Left ventricle myocardium inferior (tissue), 1 donor: ENCODE measurements at regions not wholly inside any gene's neighbourhood (a gene's known extent, or its start where the extent isn't known, plus 50 kb on each side); places are given as distances from the start of the nearest gene placed in this dataset.
"Not testable (repeated sequence)": the region's sequence is repeated elsewhere in the genome, so short reads cannot be mapped to it uniquely, and the experiment has no call there.

Experiments
- DNase-seq: peaks from one replicate; pipeline ENCODE4 v3.0.0-alpha.2; 2020
- H3K27ac ChIP-seq: fragments of 200-600 bp; replicated peaks from 2 replicates; pipeline ENCODE4 v1.8.0; 2021
- H3K27me3 ChIP-seq: fragments of 200-600 bp; 2 replicates; pipeline ENCODE4 v1.8.0; 2021; ENCODE audit warnings: low read depth
- H3K36me3 ChIP-seq: fragments of 200-600 bp; 2 replicates; pipeline ENCODE4 v1.8.0; 2021
- H3K4me1 ChIP-seq: fragments of 200-600 bp; 2 replicates; pipeline ENCODE4 v1.8.0; 2021
- H3K4me3 ChIP-seq: fragments of 200-600 bp; 2 replicates; pipeline ENCODE4 v1.8.0; 2021; ENCODE audit warnings: mild to moderate bottlenecking, moderate library complexity
- H3K9me3 ChIP-seq: fragments of 200-600 bp; replicated peaks from 2 replicates; pipeline ENCODE4 v1.8.0; 2021
- CTCF ChIP-seq: fragments of 200-600 bp; IDR thresholded peaks from 2 replicates; pipeline ENCODE4 v1.8.0; 2021; ENCODE audit warnings: antibody characterized with exemption, mild to moderate bottlenecking, borderline replicate concordance
- intact Hi-C: fragments of 100-400 bp; cut with micrococcal nuclease; formaldehyde crosslinking; loops from one replicate; pipeline ENCODE4 v1.11.0; 2022
- donor health status: DM: no; HTN: yes; CAD: no; lungs with severe emphysema.

GRCh38 chr12:72982356-72982755 lies 710.2 kb downstream of the TRHDE start:
- intact Hi-C loops, result no loop called here
- no peaks in the 10 kb centered on the region for H3K36me3 ChIP-seq
- H3K4me3 ChIP-seq, result no peak overlapping the region
- no peaks in the 10 kb centered on the region for H3K27me3 ChIP-seq
- no peaks in the 10 kb centered on the region for H3K9me3 ChIP-seq
- no peaks in the 10 kb centered on the region for H3K4me1 ChIP-seq
- no peak for DNase-seq
- no peak for TF ChIP-seq CTCF
- no peak overlapping the region for H3K27ac ChIP-seq

DNA sequence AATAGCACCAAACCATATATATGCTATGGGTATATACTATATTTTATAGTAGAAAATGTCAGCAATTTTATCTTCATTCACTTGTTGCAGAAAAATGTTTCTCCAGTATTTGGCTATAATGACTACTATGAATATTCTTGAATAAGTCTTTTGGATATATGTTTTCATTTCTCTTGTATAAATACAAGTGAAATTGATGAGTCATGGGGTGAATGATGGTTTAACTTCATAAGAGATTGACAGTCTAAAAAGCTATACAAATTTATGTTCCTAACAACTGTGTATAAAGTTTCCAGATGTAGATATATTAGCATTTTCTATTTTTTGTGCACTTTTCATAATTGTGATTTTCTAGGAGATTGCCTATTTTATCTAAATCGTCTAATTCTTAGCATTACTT lies 714.8 kb downstream of the TRHDE start:
- no peaks in the 10 kb centered on the region for H3K27me3 ChIP-seq
- no peaks in the 10 kb centered on the region for H3K4me1 ChIP-seq
- intact Hi-C loops, result no loop called here
- no peaks in the 10 kb centered on the region for H3K9me3 ChIP-seq
- no peak for TF ChIP-seq CTCF
- H3K36me3 ChIP-seq, result no peaks in the 10 kb centered on the region
- DNase-seq, result no peak
- no peak overlapping the region for H3K27ac ChIP-seq
- no peak overlapping the region for H3K4me3 ChIP-seq

- no peak for TF ChIP-seq CTCF
- Histone ChIP-seq H3K27me3 (no peaks in the 10 kb centered on the region), H3K4me1 (no peaks in the 10 kb centered on the region), H3K4me3 (no peak overlapping the region), H3K27ac (no peak overlapping the region), H3K36me3 (no peaks in the 10 kb centered on the region), H3K9me3 (no peaks in the 10 kb centered on the region)
- DNase-seq, result no peak
- intact Hi-C loops, result no loop called here
These were observed 717.3 kb downstream of the TRHDE start for GRCh38 chr12:72989458-72989947.

DNA sequence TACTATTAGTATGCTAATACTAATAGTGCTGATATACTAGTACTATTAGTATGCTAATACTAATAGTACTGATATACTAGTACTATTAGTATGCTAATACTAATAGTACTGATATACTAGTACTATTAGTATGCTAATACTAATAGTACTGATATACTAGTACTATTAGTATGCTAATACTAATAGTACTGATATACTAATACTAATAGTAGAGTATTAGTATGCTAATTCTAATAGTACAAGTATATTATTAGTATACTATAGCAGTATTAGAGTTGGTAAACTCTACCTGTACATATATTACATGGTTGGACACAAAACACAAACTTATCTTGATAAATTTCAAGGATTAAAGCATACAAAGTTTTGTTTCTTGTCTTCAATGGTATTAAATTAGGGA lies 722.9 kb downstream of the TRHDE start:
- H3K4me1 ChIP-seq, H3K27me3 ChIP-seq, H3K27ac ChIP-seq, DNase-seq, intact Hi-C loops, H3K36me3 ChIP-seq, H3K9me3 ChIP-seq, H3K4me3 ChIP-seq: not testable (repeated sequence)

DNA sequence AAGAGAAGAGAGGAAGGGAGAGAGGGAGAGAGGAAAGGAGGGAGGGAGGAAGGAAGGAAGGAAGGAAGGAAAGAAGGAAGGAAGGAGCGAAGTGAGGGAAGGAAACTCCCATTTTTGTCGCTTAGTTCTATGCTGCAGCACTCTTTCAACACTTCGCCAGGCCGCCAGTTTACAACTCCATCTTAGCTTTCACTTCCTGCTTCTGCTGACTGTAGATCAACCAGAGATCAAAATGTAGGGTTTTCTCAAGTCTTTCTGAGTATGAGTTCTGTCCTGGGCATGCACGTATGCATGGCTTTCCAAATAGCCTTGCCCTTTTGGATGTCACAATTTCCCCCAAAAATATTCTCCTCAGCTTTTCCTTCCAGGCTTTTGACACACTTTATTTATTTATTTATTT lies 723.4 kb downstream of the TRHDE start:
- TF ChIP-seq CTCF, result no peak
- Histone ChIP-seq H3K36me3 (no peaks in the 10 kb centered on the region), H3K4me1 (no peaks in the 10 kb centered on the region), H3K9me3 (no peaks in the 10 kb centered on the region), H3K27ac (no peak overlapping the region), H3K27me3 (no peaks in the 10 kb centered on the region), H3K4me3 (no peak overlapping the region)
- no peak for DNase-seq
- intact Hi-C loops, result no loop called here

- intact Hi-C loops, H3K27me3 ChIP-seq, DNase-seq, H3K36me3 ChIP-seq, H3K9me3 ChIP-seq, H3K4me1 ChIP-seq, H3K4me3 ChIP-seq, H3K27ac ChIP-seq: not testable (repeated sequence)
These were observed 729.6 kb downstream of the TRHDE start for GRCh38 chr12:73001806-73002205.

DNA sequence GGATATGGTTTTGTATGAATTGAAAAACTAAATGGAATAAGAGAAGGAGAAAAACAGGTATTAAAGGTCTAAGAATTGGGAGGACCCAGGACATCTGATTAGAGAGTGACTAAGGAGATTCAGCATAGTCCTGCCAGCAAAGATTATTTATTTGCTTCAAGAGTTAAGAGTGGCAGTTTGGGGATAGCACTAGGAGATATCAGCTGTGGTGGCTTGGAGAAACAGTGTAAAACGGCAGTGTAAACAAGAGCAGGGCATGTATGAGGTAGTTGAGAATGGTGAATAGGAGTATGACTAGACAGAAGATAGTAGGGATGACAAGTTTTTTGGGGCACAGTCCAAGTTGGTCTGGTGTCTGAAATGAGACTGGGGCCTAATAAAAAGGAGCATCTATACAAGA lies 730.3 kb downstream of the TRHDE start:
- intact Hi-C loops, H3K27me3 ChIP-seq, H3K4me1 ChIP-seq, H3K9me3 ChIP-seq, DNase-seq, H3K36me3 ChIP-seq, H3K27ac ChIP-seq, H3K4me3 ChIP-seq: not testable (repeated sequence)

DNA sequence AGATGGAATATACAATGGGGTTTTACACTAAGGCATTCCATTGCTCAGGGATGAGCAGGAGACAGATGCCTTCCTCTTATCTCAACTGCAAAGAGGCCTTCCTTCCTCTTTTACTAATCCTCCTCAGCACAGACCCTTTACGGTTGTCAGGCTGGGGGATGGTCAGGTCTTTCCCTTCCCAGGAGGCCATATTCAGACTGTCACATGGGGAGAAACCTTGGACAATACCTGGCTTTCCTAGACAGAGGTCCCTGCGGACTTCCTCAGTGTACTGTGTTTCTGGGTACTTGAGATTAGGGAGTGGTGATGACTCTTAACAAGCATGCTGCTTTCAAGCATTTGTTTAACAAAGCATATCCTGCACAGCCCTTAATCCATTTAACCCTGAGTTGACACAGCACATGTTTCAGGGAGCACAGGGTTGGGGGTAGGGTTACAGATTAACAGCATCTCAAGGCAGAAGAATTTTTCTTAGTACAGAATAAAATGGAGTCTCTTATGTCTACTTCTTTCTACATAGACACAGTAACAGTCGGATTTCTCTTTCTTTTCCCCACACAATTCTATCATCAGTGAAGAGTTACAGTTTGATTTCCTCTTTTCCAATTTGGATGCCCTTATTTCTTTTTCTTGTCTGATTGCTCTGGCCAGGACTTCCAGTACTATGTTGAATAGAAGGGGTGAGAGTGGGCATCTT lies 737.1 kb downstream of the TRHDE start:
- H3K4me1 ChIP-seq, H3K36me3 ChIP-seq, H3K27me3 ChIP-seq, H3K4me3 ChIP-seq, DNase-seq, intact Hi-C loops, H3K27ac ChIP-seq: not testable (repeated sequence)
- peaks cover 32% of the 10 kb centered on the region for H3K9me3 ChIP-seq
